T1000 (cell line): ENCODE measurements at regions not wholly inside any gene's neighbourhood (a gene's known extent, or its start where the extent isn't known, plus 50 kb on each side); places are given as distances from the start of the nearest gene placed in this dataset.

ENCODE experiments used
- DNase-seq: peaks from one replicate; lab custom pipeline; 2025; ENCODE audit warnings: mixed read lengths; lab: John Stamatoyannopoulos, UW

DNA sequence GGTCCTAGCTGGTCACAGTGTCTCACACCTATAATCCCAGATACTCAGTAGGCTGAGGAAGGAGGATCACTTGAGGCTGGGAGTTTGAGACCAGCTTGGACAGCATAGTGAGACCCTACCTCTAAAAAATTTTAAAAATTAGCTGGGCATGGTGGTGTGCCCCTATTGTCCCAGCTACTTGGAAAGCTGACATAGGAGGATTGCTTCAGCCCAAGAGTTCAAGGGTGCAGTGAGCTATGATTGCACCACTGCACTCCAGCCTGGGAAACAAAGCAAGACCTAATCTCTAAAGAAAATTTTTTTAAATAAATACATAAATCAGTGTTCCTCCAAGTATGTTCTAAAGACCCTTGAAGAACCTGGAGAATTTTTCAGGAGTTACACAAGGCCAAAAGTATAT lies 50.6 kb upstream of the GNAO1 start:
- DNase-seq = no peak

GRCh38 chr16:56137269-56137668 lies 54.0 kb upstream of the GNAO1 start:
- DNase-seq = no peak

DNA sequence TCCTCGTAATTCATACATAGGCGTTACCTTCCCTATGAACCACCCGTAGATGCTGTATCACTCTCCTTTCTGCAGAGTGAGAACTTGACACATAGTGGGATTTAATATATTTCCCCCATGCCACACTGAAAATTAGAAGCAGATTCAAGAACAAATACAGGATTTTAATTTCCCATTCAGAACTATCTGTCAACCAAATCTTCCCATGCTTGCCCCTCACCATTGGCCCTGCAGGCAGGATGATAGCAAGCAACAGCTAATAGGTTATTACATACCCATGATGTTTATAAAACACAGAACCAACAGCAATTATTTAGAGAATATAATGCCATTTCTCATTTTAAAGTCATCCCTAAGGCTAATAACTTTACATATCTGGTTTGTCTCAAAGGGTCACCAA lies 55.0 kb upstream of the GNAO1 start:
- DNase-seq = no peak

GRCh38 chr16:56134790-56135189 lies 56.5 kb upstream of the GNAO1 start:
- no peak for DNase-seq

- no peak for DNase-seq
Observed at GRCh38 chr16:56125922-56126321, 65.4 kb upstream of the GNAO1 start.

GRCh38 chr16:56122251-56122650 lies 69.0 kb upstream of the GNAO1 start:
- DNase-seq = no peak

GRCh38 chr16:56121156-56121500 lies 70.2 kb upstream of the GNAO1 start:
- DNase-seq = no peak

DNA sequence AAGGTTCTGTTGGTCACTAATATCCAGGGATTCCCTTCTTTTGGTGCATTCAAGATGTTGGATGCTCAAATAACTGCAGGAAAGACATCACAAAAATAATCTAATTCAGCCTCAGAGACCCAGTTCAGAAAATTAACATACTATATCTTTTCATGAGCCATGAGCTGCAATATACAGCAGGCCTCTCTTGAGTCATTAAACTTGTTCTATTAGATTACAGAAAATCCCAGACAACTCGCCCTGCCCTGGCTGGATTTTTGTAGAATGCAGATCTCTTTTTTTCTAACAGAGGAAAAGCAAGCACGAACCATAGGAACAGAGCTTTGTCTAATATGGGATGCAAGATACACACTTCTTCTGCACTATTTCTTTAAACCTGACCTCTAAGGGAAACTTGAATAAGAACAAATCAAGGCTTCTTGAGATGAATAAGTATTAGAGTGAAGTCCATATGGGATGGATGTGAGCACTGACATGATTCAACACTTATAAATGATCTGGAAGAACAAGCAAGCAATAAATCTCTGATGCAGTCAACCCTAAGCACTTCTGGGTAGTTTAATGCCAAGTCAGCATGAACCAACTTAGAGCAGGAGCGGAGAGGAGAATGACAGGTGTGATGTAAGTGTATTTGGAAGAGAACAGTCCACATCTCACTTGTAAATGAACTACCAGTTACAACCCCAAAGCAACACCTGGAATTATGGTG lies 70.7 kb upstream of the GNAO1 start:
- no peak for DNase-seq

- no peak for DNase-seq
Observed at GRCh38 chr16:56119133-56119532, 72.2 kb upstream of the GNAO1 start.

DNA sequence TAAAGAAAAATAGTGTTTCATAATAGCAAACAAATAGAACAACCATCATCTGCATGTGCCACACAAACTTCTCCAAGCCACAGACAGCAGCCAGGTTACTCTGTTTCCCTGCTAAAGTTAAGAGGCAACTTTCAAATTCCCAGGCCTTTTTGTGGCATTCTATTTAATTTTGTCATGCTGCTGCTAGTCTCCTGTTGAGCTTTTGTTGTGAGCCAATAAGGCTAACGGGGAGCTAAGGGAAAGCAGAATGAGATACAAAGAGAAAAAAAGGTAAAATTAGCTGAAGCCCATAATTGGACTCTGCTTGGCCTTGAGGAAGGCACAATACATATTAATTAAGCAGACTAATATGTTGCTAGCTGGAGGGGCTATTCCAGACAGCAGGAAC lies 74.7 kb upstream of the GNAO1 start:
- DNase-seq = no peak

GRCh38 chr16:56115817-56116576 lies 75.3 kb upstream of the GNAO1 start:
- no peak for DNase-seq

- DNase-seq = no peak
Observed at GRCh38 chr16:56113223-56113622, 78.1 kb upstream of the GNAO1 start.

GRCh38 chr16:56111100-56111499 lies 80.2 kb upstream of the GNAO1 start:
- no peak for DNase-seq

- no peak for DNase-seq
Observed at GRCh38 chr16:56109994-56110393, 81.3 kb upstream of the GNAO1 start.

GRCh38 chr16:56109205-56109604 lies 82.1 kb upstream of the GNAO1 start:
- no peak for DNase-seq

GRCh38 chr16:56108724-56109123 lies 82.6 kb upstream of the GNAO1 start:
- no peak for DNase-seq

DNA sequence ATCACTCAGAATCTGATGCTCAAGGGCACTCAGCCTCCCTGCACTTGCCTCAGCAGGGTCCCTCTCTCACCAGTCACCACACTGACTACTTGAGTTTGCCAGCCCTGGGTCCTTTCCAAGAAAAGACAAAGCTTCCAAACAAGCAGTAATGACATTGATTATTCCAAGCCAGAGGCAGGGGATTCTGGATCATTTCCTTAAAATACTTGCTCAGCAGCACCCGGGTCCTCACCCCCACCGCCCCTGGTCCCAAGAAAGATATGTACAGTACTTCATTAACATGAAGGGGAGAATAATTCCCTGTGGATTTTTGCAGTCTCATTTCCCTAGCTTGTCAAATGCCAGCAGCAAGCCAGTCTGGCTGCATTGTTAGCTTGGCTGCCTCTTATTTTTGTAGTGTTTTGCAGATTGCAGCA lies 83.2 kb upstream of the GNAO1 start:
- no peak for DNase-seq

GRCh38 chr16:56106527-56106926 lies 84.8 kb upstream of the GNAO1 start:
- no peak for DNase-seq

DNA sequence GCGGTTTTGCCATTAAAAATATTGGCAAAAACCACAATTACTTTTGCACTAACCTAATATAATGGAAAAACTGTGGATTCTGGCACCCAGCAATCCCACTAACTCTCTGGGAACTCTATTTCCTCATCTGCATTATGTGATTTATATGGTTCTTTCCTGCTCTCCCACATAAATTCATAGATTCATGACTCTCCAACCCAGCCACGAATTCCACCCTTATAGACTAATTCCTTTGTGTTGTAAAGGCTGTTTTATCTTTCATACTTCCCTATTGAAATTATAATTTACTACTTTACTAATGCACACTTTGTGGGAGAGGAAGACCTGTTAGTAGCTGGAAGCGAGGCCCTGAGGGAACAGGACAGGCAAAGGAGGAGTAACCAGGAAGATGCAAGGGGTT lies 88.4 kb upstream of the GNAO1 start:
- DNase-seq = no peak

DNA sequence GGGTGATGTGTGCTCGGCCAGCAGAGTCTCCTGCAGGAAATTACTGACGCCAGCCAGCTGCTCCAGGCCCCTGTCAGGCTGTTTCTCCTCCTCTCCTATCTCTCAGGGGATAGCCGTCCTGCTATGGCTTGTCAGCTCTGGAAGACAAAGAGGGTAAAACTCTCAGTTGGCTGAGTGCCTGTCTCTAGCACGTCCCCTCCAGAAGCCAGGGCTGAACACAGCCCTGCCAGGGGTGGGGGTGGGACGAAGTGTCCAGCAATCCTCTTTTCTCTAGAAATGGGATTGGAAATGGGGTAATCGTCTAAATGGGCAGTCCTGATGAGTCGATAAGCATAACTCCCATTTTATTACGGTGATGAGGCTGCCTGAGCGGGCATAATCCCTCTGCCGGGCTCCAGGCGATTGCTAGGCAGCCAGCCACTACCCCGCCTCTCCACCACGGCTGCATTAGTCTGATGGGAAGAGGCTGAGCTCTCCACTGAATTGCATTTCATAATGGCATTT lies 89.1 kb upstream of the GNAO1 start:
- no peak for DNase-seq

DNA sequence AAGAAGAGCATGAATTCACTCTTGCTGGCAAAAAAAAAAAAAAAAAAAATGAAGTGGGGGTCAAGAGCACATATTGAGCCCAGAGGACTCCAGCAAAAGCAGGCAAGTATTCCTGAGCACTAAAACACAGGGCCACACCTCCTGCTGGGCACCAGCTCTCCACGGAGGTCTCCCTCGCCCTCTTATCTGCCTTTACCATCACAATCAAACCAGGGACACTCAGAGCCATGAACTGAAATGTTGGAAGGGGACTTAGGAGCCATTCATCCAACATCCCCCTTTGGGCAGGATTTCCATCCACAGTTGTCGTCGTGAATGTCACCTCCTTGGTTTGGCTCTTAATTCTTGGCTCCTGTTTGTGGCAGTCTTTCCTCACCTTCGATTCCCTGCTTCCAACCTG lies 89.8 kb upstream of the GNAO1 start:
- DNase-seq = no peak

- DNase-seq = no peak
Observed at GRCh38 chr16:56097306-56097705, 94.0 kb upstream of the GNAO1 start.

GRCh38 chr16:56094231-56094630 lies 97.1 kb upstream of the GNAO1 start:
- no peak for DNase-seq

DNA sequence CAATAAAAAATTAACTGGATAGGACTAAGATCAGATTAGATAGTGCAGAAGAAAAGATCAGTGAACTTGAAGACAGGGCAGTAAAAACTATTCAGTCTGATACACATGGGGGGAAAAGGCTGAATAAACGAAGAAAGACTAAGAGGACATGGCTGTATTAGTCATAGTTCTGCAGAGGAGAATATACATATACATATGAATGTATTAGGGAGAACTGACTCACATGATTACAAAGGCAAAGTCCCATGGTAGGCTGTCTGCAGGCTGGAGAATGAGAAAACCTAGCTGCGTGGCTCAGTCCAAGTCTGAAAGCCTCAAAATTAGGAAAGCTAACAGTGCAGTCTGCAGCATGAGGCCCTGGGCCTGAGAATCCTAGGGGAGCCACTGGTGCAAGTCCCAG lies 98.2 kb upstream of the GNAO1 start:
- DNase-seq = no peak
